PC-3 (cell line): ENCODE measurements at regions not wholly inside any gene's neighbourhood (a gene's known extent, or its start where the extent isn't known, plus 50 kb on each side); places are given as distances from the start of the nearest gene placed in this dataset.

Source experiments
- EZH2 ChIP-seq: fragments of 300-600 bp; sonication (generic); IDR thresholded peaks from one replicate; pipeline ENCODE4 v1.6.1; 2017; ENCODE audit warnings: antibody characterized with exemption, mild to moderate bottlenecking, low read length; ENCODE audit not compliant: unreplicated experiment
- TF ChIP-seq, protein P1 (sequence below): fragments of 300-600 bp; sonication (generic); conservative IDR thresholded peaks from 2 replicates; pipeline ENCODE4 v1.5.1; 2017; ENCODE audit warnings: antibody characterized with exemption, low read depth, mild to moderate bottlenecking, low read length

DNA sequence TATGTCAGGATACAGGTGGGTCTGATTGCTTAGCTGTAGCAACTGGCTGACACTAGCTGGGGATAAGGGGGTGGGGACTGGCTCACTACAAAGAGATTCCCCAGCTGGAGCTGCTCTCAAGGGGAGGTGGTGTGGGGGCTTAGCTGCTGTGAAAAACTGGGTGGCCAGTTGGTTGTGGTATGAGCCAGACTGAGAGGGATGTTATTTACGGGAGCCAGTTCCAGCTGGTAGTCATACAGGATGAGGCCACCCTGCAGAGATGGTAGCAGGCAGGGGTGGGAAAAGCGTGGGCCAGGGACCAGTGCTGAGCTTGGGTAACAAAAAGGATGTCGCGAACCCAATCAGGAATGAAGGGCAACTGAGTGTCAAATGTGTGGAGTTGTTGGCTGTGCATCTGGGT, 204.0 kb upstream of the C21orf91 start:
- TF ChIP-seq, protein P1, sequence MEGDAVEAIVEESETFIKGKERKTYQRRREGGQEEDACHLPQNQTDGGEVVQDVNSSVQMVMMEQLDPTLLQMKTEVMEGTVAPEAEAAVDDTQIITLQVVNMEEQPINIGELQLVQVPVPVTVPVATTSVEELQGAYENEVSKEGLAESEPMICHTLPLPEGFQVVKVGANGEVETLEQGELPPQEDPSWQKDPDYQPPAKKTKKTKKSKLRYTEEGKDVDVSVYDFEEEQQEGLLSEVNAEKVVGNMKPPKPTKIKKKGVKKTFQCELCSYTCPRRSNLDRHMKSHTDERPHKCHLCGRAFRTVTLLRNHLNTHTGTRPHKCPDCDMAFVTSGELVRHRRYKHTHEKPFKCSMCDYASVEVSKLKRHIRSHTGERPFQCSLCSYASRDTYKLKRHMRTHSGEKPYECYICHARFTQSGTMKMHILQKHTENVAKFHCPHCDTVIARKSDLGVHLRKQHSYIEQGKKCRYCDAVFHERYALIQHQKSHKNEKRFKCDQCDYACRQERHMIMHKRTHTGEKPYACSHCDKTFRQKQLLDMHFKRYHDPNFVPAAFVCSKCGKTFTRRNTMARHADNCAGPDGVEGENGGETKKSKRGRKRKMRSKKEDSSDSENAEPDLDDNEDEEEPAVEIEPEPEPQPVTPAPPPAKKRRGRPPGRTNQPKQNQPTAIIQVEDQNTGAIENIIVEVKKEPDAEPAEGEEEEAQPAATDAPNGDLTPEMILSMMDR: no peak
- TF ChIP-seq EZH2: no peak
